Inflammatory macrophage (primary cell): ENCODE measurements at regions not wholly inside any gene's neighbourhood (a gene's known extent, or its start where the extent isn't known, plus 50 kb on each side); places are given as distances from the start of the nearest gene placed in this dataset.
A peak's percentile ranks its signal among the peaks of the same experiment; 100 is the strongest.

ENCODE experiments used
- DNase-seq, 2 donors: peaks; one replicate each; pipeline ENCODE4 v3.0.0-alpha.2; 2020 to 2022

DNA sequence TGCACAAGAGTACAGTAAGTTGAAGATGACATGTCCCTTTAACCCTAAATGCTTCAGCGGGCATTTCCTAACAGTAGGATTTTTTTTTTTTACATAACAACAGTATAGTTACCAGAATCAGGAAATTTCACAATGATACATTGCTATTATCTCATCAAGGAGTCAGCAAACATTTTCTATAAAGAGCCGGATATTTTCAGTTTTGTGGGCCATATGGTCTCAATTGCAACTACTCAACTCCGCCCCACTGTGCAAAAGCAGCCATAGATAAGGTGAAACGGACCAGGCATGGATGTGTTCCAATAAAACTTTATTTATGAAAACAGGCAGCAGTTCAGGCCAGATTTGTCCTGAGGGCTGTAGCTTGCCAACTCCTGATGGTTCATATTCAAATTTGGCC, 130.6 kb downstream of the SMAD6 start:
- DNase-seq, result peak; percentile 88 to 96

DNA sequence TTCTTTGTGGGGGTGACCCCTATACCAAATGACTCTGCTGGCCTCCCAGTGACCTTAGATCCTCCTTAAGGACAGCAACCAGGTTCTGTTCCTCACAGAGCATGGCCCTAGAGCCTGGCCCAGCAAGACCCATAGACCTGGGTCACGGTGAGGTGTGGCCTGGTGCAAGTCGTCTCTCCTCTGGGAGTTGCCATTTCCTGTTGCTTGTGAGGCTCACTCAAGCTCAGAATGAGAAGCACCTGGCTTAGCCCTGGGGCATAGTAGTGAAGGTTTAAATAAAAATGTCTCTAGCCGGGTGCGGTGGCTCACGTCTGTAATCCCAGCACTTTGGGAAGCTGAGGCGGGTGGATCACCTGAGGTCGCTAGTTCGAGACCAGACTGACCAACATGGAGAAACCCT, 131.3 kb downstream of the SMAD6 start:
- DNase-seq, result peak in 1 of 2 donors; percentile 65

GRCh38 chr15:66833803-66834202, 131.8 kb downstream of the SMAD6 start:
- no peak for DNase-seq

GRCh38 chr15:66834881-66835878, 133.1 kb downstream of the SMAD6 start:
- DNase-seq, result peak; percentile 95 to 97

DNA sequence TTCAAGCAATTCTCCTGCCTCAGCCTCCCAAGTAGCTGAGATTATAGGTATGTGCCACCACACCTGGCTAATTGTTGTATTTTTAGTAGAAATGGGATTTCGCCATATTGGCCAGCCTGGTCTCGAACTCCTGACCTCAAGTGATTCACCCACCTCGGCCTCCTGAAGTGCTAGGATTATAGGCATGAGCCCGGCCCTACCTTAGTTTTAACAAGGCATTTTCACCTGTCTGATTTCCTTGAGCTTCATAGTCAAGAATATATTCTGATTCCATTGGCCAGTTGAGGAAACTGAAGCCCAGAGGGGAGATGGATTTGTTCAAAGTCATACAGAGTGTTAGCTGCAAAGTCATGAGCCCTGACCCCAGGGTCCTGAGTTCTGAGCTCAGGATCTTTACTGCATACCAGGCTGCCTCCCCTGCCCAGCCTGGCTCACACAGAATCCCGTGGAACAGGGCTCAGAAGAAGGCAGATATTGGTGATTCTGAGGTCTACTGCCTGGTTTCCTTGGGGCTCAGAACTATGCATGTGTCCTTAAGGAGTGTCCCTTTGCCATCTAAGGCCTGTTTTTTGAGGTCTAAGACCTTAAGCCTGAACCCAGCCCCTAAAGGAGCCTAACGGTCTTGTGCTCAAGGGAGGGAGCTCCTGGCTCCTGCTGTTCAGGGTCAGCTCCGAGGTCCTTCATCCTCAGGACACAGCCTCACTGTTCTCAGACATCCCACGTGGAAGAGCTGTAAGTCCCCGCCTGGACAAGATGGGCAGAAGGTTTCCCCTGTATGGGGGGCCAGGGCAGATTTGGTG, 134.4 kb downstream of the SMAD6 start:
- DNase-seq, result no peak

- no peak for DNase-seq
Measured at GRCh38 chr15:66838202-66838601, 136.2 kb downstream of the SMAD6 start.

DNA sequence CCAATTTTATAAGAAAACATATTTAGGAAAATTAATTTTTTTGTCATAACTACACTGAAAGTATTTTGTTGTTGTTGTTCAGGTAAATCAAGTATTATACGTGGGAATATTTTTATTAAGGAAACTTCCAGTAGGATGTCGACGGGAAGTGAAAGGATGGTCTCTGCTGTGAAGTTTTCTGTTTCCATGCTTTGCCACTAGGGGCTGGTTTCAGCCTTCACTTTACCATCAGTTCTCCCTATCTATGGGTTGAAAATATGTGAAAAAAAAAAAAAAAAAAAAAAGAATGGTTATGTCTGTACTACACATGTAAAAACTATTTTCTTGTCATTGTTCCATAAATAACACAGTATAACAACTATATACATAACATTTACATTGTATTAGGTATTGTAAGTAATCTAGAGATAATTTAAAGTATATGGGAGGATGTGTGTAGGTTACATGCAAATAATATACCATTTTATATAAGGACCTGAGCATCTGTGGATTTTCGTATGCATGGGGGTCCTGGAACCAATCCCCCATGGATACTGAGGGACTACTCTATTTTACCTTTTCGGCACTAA, 136.7 kb downstream of the SMAD6 start:
- DNase-seq, result peak; percentile 33 to 50

DNA sequence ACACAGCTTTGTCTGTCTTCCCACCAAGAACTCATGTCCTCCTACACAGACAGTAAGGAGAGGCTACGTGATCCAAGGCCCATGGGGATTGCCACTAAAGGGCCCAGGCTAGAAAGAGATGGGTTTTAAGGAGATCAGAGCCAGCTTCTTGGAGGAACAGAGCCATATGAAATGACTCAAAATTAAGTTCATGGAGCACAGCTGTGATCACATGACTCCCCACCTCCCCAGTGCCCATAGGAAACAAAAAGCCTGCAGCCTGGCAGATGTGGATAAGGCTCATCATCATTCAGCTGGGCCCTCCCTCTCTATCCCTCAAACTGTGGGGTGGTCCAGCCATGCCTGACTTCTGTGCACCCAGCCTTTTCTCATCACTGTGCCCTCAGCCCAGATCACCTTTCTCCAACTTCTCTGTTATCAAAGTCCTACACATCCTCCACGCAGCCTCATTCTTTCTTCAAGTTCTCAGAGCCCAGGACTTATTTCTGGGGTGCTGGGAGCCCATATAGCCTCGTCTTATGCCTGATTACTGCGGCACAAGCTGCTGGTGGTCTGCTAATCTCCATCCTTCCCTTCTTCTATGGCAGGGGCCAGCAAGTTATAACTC, 137.6 kb downstream of the SMAD6 start:
- DNase-seq, result no peak

- peak; percentile 87 to 88 for DNase-seq
Measured at GRCh38 chr15:66840615-66841390, 138.8 kb downstream of the SMAD6 start.

GRCh38 chr15:66841953-66842681, 140.1 kb downstream of the SMAD6 start:
- peak; percentile 73 to 91 for DNase-seq

DNA sequence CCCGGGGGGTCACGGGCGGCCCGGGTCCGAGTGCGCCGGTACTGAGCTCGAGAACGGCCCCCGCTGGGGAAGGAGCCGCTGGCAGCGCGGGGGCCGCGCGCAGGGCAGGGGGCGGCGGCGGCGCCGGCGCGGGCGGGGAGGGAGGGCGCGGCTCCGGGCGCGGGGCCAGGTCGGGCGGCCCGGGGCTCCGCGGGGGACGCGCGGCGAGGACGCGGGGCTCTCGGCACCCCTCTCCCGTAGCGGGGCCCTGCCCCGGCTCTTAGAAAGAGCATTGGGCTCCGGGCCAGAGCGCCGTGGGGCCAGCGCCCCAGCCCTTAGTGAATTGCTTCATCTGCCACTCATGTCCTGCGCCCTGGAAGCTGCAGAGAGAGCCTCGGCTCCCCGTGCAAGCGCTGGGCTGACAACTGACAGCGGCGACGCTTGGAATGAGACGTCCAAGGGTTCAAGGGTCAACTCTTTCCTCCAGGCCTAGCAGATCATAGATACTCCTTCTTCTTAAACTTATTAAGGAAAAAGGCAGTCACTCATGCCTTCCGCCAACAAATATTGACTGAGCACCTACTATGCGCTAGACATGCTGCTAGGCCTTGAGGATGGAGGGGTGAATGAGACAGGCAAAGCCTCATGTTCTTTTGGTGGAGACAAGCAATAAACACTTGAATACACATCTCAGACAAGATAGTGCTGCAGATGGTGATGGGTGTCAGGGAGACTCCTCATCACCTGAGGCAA, 140.8 kb downstream of the SMAD6 start:
- peak; percentile 73 to 80 for DNase-seq

GRCh38 chr15:66843581-66843980, 141.5 kb downstream of the SMAD6 start:
- DNase-seq, result no peak

DNA sequence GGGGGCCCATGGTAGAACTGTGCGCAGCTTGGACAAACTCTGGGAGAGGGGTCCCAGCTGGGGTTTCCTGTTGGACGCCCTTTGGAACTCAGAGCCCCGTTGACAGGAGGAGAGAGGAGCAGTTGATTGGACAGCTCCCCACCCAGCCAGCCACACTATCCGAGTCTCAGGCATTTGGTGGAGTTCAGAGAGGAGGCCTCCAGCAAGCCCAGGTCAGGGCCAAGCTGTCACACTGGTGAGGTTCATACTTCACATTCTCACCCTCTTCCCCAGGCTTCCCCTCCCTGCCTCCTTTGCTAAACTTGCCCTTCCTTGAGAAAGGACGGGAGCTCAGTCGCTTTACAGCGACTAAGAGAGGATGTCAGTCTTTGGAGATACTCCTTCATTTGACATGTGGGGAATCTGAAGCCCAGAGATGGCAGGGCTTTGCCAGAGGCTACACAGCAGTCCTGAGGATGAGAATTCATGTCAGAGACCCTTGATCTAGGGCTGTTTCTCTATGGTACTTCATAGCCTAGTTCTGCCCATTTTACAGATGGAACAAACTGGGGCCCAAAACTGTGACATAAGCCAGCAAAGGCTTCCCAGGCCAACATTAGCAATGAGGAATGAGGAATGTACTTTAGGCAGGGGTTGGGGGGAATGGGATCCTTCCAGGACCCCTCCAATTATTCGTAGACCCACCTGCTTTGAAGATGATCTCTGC, 142.2 kb downstream of the SMAD6 start:
- DNase-seq, result no peak

DNA sequence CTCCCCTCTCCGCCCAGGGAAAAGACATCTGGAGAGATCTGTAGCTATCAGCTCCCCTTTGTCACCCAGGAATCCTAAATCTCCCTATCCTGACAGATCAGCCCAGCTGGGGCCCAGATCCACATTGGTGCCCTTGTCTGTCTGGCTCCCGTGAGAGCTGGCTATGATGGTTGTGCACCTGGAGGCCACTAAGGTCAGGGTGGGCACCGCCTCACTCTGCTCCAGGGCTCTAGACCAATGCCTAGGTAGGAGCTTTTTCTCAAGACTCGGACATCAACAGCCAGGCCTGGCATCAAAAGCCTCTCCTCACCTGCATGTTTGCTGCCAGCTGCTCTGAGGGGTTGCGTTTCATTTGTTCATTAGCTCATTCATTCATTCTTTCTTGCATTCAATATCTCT, 142.7 kb downstream of the SMAD6 start:
- DNase-seq, result no peak

DNA sequence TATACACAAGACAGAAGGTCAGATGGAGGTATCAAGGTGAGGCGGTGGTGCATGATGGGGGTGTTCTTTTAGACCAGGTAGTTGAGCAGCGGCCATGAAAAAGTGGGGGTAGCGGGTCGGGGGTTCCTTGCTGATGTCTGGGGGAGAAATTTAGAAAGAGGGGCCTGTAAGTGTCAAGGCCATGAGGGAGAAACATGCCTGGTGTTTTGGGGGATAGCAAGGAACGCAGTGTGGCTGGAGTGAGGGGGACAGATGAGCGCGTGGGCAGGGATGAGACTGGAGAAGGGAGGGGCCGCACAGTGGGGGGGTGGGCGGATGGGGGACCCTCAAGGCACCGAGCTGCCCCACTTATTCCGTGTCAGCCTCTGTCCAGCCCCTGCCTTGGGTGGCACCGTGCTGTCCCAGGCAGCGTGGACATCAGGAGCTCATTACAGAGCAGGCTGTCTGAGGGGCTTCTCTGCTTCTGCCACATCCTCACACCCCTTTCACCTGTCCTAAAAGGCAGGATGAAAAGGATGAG, 143.3 kb downstream of the SMAD6 start:
- DNase-seq, result no peak

DNA sequence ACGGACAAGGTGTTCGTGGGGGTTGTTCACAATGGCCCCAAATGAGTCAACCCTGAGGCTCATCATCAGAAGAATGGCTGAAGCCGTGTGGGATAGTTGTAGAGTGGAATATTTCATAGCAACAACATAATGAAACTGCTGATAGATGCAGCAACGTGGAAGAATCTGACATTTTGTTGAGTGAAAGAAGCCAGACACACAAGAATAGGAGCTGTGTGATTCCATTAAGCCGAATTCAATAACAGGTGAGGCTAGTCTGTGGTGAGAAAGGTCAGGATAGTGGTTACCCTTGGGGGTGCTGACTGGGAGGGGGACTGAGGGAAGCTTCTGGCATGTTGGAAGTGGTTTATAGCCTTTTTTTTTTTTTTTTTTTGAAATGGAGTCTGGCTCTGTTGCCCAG, 144.0 kb downstream of the SMAD6 start:
- no peak for DNase-seq

DNA sequence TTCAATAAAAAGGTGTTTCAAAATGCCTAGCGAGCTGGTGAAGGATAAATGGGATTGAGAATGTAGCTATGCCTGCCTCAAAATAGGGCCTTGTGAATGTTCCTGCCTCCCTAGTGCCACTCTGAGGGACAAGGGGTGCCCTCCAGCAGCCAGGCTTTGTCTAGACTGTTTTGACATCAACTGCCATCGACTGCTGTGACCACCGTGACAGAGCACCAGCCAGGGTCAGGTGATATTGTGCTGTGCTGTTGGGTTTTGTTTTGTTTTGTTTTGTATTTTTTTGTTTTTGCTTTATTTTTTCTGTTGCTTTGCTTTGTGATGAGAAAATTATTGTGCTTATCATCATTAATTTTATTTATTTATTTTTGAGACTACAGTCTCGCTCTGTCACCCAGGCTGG, 144.8 kb downstream of the SMAD6 start:
- no peak for DNase-seq

DNA sequence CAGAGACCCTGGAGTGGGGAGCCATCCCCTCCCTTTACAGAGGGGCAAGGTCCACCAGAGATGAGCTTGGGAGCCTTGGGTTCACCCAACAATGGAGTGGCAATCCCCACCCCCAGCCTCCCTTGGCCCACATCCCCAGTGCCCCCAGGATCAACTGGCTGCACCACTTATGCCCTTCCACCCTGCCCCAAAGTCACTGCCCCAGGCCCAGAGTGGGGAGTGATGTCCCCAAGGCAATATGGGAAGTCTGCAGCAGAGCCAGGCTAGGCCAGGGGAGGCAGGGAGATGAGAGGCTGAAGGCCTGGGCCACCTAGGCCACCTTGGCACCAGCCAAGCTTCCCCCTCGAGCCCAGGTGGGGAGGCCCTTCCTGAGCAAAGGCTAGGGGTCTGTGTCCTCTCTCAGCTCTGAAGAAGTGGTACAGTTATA, 145.5 kb downstream of the SMAD6 start:
- no peak for DNase-seq

- DNase-seq, result no peak
Measured at GRCh38 chr15:66848116-66848515, 146.1 kb downstream of the SMAD6 start.
